ENCODE measurements at regions not wholly inside any gene's neighbourhood (a gene's known extent, or its start where the extent isn't known, plus 50 kb on each side); places are given as distances from the start of the nearest gene placed in this dataset.

DNA sequence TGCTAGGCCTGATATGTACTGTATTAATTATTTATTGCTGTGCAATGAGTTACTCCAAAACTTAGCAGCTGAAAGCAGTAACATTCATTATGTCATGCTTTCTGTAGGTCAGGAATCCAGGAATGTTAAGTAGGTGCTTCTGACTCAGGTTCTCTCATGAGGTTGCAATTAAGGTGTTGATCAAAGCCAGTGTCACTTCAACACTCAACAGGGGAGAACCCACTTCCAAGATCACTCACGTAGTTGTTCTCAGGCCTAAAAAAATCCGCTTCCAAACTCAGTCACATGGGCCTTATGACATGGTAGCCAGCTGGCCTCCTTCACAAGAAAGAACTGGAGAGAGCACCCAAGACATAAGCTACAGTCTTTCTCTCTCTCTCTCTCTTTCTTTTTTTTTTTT, 211.1 kb upstream of the NBEA start:
- POLR2A ChIA-PET: no interaction called here
- no peak overlapping the region for H3K4me3 Mint-ChIP-seq (ENCODE audit: unreplicated experiment)
- no peaks in the 10 kb centered on the region for H3K27me3 ChIP-seq (replicated peaks; ENCODE audit: control insufficient read depth, insufficient read depth, low read length)
- no peaks in the 10 kb centered on the region for H3K36me3 ChIP-seq (ENCODE audit: control insufficient read depth, insufficient read depth, low read length)
- intact Hi-C loops (cut with micrococcal nuclease; ENCODE audit: unreplicated experiment): no loop called here
- no peaks in the 10 kb centered on the region for H3K9me3 ChIP-seq
- BruUV-seq (replicated peaks): no TSS peak
- H3K36me3 Mint-ChIP-seq (ENCODE audit: insufficient read depth, unreplicated experiment): no peaks in the 10 kb centered on the region
- CTCF ChIA-PET: no interaction called here
- no peaks in the 10 kb centered on the region; the same call in 1 of the 2 replicates for H3K4me1 ChIP-seq
- no peak overlapping the region for H3K4me3 ChIP-seq (ENCODE audit: low read depth, low read length)
- H3K27ac Mint-ChIP-seq (ENCODE audit: unreplicated experiment): no peak overlapping the region
- H3K9me3 Mint-ChIP-seq (ENCODE audit: unreplicated experiment): no peaks in the 10 kb centered on the region
- no peak for DNase-seq
- H3K27me3 Mint-ChIP-seq (ENCODE audit: insufficient read depth, unreplicated experiment): no peaks in the 10 kb centered on the region
- TF ChIP-seq, protein P1, sequence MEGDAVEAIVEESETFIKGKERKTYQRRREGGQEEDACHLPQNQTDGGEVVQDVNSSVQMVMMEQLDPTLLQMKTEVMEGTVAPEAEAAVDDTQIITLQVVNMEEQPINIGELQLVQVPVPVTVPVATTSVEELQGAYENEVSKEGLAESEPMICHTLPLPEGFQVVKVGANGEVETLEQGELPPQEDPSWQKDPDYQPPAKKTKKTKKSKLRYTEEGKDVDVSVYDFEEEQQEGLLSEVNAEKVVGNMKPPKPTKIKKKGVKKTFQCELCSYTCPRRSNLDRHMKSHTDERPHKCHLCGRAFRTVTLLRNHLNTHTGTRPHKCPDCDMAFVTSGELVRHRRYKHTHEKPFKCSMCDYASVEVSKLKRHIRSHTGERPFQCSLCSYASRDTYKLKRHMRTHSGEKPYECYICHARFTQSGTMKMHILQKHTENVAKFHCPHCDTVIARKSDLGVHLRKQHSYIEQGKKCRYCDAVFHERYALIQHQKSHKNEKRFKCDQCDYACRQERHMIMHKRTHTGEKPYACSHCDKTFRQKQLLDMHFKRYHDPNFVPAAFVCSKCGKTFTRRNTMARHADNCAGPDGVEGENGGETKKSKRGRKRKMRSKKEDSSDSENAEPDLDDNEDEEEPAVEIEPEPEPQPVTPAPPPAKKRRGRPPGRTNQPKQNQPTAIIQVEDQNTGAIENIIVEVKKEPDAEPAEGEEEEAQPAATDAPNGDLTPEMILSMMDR (IDR thresholded peaks at IDR 0.05; ENCODE audit: insufficient read depth in 1 of 2, low read depth in 1 of 2, low read length in 1 of 2, severe bottlenecking in 1 of 2, unreplicated experiment in 1 of 2): no peak
- H3K4me1 Mint-ChIP-seq (ENCODE audit: low read depth, unreplicated experiment): no peaks in the 10 kb centered on the region

DNA sequence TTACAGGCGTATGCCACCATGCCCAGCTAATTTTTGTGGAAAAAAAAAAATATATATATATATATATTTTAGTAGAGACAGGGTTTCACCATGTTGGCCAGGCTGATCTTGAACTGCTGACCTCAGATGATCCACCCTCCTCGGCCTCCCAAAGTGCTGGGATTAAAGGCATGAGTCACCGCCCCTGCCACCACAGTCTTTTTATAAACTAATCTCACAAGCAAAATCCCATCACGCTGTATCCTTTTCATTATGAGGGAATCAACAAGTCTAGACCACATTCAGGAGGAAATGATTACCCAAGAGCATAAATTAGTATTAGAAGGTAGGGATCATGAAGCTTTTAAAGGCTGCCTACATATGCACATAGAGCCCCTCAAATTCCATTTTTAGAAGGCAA, 210.6 kb upstream of the NBEA start:
- POLR2A ChIA-PET: no interaction called here
- BruUV-seq (replicated peaks): no TSS peak

DNA sequence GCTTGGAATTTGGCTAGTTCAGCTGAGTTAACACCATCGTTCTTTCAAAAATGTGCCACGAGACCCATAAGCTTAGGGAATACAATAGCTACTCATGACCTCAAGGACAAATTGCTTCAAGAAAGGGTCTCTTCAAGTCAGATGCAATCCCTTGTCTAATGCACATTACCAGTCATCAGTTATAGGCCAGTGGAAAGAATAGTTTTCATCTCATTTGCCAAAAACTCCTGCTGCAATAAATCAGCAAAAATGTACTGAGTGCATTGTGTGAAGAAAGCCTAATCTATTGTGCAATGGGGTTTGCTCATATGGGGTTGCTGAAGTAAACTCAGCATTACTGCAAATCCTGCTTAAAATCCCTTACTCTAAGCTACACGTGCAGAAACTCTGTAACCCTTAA, 208.3 kb upstream of the NBEA start:
- H3K27me3 Mint-ChIP-seq (ENCODE audit: insufficient read depth, unreplicated experiment): no peaks in the 10 kb centered on the region
- POLR2A ChIA-PET: no interaction called here
- no peaks in the 10 kb centered on the region for H3K36me3 Mint-ChIP-seq (ENCODE audit: insufficient read depth, unreplicated experiment)
- no peak overlapping the region for H3K4me3 ChIP-seq (ENCODE audit: low read depth, low read length)
- H3K4me1 ChIP-seq: no peaks in the 10 kb centered on the region; the same call in 1 of the 2 replicates
- H3K27me3 ChIP-seq (replicated peaks; ENCODE audit: control insufficient read depth, insufficient read depth, low read length): no peaks in the 10 kb centered on the region
- H3K9me3 Mint-ChIP-seq (ENCODE audit: unreplicated experiment): no peaks in the 10 kb centered on the region
- H3K9me3 ChIP-seq: no peaks in the 10 kb centered on the region
- H3K36me3 ChIP-seq (ENCODE audit: control insufficient read depth, insufficient read depth, low read length): no peaks in the 10 kb centered on the region
- DNase-seq: no peak
- CTCF ChIA-PET: no interaction called here
- BruUV-seq (replicated peaks): no TSS peak
- intact Hi-C loops (cut with micrococcal nuclease; ENCODE audit: unreplicated experiment): no loop called here
- H3K27ac Mint-ChIP-seq (ENCODE audit: unreplicated experiment): no peak overlapping the region
- TF ChIP-seq, protein P1 (IDR thresholded peaks at IDR 0.05; ENCODE audit: insufficient read depth in 1 of 2, low read depth in 1 of 2, low read length in 1 of 2, severe bottlenecking in 1 of 2, unreplicated experiment in 1 of 2): no peak
- H3K4me3 Mint-ChIP-seq (ENCODE audit: unreplicated experiment): no peak overlapping the region
- H3K4me1 Mint-ChIP-seq (ENCODE audit: low read depth, unreplicated experiment): no peaks in the 10 kb centered on the region

More for the DNA sequence above, 210.6 kb upstream of the NBEA start:
- Mint-ChIP-seq H3K9me3 (ENCODE audit: unreplicated experiment) (no peaks in the 10 kb centered on the region), H3K4me3 (ENCODE audit: unreplicated experiment) (no peak overlapping the region), H3K27me3 (ENCODE audit: insufficient read depth, unreplicated experiment) (no peaks in the 10 kb centered on the region), H3K27ac (ENCODE audit: unreplicated experiment) (no peak overlapping the region), H3K36me3 (ENCODE audit: insufficient read depth, unreplicated experiment) (no peaks in the 10 kb centered on the region), H3K4me1 (ENCODE audit: low read depth, unreplicated experiment) (no peaks in the 10 kb centered on the region)
- TF ChIP-seq, protein P1 (IDR thresholded peaks at IDR 0.05; ENCODE audit: insufficient read depth in 1 of 2, low read depth in 1 of 2, low read length in 1 of 2, severe bottlenecking in 1 of 2, unreplicated experiment in 1 of 2): no peak
- intact Hi-C loops (cut with micrococcal nuclease; ENCODE audit: unreplicated experiment): no loop called here
- H3K36me3 ChIP-seq (ENCODE audit: control insufficient read depth, insufficient read depth, low read length): no peaks in the 10 kb centered on the region
- no peaks in the 10 kb centered on the region for H3K27me3 ChIP-seq (replicated peaks; ENCODE audit: control insufficient read depth, insufficient read depth, low read length)
- no peak for DNase-seq
- no peaks in the 10 kb centered on the region; the same call in 1 of the 2 replicates for H3K4me1 ChIP-seq
- CTCF ChIA-PET: no interaction called here
- no peaks in the 10 kb centered on the region for H3K9me3 ChIP-seq
- no peak overlapping the region for H3K4me3 ChIP-seq (ENCODE audit: low read depth, low read length)

Measured in Caco-2 (cell line).